GM12891 (cell line): ENCODE measurements at regions not wholly inside any gene's neighbourhood (a gene's known extent, or its start where the extent isn't known, plus 50 kb on each side); places are given as distances from the start of the nearest gene placed in this dataset.
"Not testable (repeated sequence)": the region's sequence is repeated elsewhere in the genome, so short reads cannot be mapped to it uniquely, and the experiment has no call there.

Source experiments
- POLR2A ChIP-seq: IDR thresholded peaks from 2 replicates; pipeline ENCODE4 v1.6.1; 2011; ENCODE audit warnings: low read depth, low read length, control low read depth
- POLR2AphosphoS5 ChIP-seq: IDR thresholded peaks from 2 replicates; pipeline ENCODE4 v1.6.1; 2011; ENCODE audit warnings: low read depth, low read length, control low read depth
- TAF1 ChIP-seq: IDR thresholded peaks from 2 replicates; pipeline ENCODE4 v1.6.1; 2011; ENCODE audit warnings: low read depth, low read length, control low read depth

- not testable (repeated sequence) for TF ChIP-seq POLR2A, POLR2AphosphoS5, TAF1
Observed at GRCh38 chr1:104776-105175, 346.7 kb downstream of the OR4F29 start.
